ENCODE measurements at regions not wholly inside any gene's neighbourhood (a gene's known extent, or its start where the extent isn't known, plus 50 kb on each side); places are given as distances from the start of the nearest gene placed in this dataset.

DNA sequence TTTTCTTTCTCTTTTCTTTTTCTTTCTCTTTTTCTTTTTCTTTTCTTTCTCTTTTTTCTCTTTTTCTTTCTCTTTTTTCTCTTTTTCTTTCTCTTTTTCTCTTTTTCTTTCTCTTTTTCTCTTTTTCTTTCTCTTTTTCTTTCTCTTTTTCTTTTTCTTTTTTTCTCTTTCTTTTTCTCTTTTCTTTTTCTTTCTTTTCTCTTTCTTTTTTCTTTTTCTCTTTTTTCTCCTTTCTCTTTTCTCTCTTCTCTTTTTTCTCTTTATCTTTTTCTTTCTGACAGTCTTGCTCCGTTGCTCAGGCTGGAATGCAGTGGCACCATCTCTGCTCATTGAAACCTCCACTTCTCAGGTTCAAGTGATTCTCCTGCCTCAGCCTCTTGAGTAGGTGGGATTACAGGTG lies 335.7 kb downstream of the SQOR start:
- no peaks in the 10 kb centered on the region for H3K79me2 ChIP-seq (ENCODE audit: low read length)
- no peak overlapping the region for H3K4me2 ChIP-seq (ENCODE audit: low read depth, low read length)
- no peaks in the 10 kb centered on the region for H3K36me3 ChIP-seq (replicated peaks; ENCODE audit: insufficient read depth, low read length)
- no peaks in the 10 kb centered on the region for H4K20me1 ChIP-seq (ENCODE audit: insufficient read depth, low read length)
- H3K27ac ChIP-seq (ENCODE audit: low read length): no peak overlapping the region
- H2AFZ ChIP-seq (ENCODE audit: low read length): no peak overlapping the region
- H3K9me3 ChIP-seq (replicated peaks; ENCODE audit: insufficient read depth, low read length): no peaks in the 10 kb centered on the region
- no peak overlapping the region for H3K9ac ChIP-seq (ENCODE audit: low read length)
- H3K27me3 ChIP-seq (replicated peaks; ENCODE audit: insufficient read depth, low read length): no peaks in the 10 kb centered on the region
- no peaks in the 10 kb centered on the region for H3K9me2 ChIP-seq (replicated peaks; ENCODE audit: insufficient read depth, low read length)
- H3K4me3 ChIP-seq (ENCODE audit: low read length): no peak overlapping the region
- H3F3A ChIP-seq (ENCODE audit: insufficient read depth, low read length): no peaks in the 10 kb centered on the region
- TF ChIP-seq EZH2 (optimal IDR thresholded peaks at IDR 0.05; ENCODE audit: low read depth, low read length) (no peak), CTCF (IDR thresholded peaks at IDR 0.05; ENCODE audit: low read length) (no peak), EZH2phosphoT487 (IDR thresholded peaks at IDR 0.05; ENCODE audit: low read length) (no peak)
- H3K4me1 ChIP-seq (ENCODE audit: low read length): no peaks in the 10 kb centered on the region
- DNase-seq: no peak

DNA sequence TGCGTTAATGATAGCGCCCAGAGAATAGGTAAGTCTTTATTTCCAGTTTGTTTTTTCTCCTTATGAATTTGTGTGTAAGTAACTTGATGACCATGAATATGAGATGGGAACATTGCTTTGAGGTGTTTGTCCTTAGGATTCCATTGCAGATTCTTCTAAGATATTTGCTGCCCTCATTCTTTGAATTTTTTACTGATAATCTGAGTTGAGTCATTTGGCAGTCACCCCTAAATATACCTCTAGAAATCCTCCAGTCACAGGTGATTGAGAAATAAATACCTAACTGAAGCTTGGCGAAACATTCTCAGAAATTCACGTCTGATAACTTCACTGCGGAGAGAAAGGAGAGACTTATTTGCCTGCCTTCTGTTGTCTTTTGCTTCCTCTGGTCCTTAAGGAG lies 345.5 kb downstream of the SQOR start:
- Histone ChIP-seq H3K9ac (ENCODE audit: low read length) (no peak overlapping the region), H3K79me2 (ENCODE audit: low read length) (no peaks in the 10 kb centered on the region), H3K27ac (ENCODE audit: low read length) (no peak overlapping the region), H3K27me3 (replicated peaks; ENCODE audit: insufficient read depth, low read length) (no peaks in the 10 kb centered on the region), H3K4me2 (ENCODE audit: low read depth, low read length) (no peak overlapping the region), H4K20me1 (ENCODE audit: insufficient read depth, low read length) (no peaks in the 10 kb centered on the region), H3F3A (ENCODE audit: insufficient read depth, low read length) (no peaks in the 10 kb centered on the region), H3K4me3 (ENCODE audit: low read length) (no peak overlapping the region), H3K9me2 (replicated peaks; ENCODE audit: insufficient read depth, low read length) (no peaks in the 10 kb centered on the region), H3K36me3 (replicated peaks; ENCODE audit: insufficient read depth, low read length) (no peaks in the 10 kb centered on the region), H3K4me1 (ENCODE audit: low read length) (no peaks in the 10 kb centered on the region), H3K9me3 (replicated peaks; ENCODE audit: insufficient read depth, low read length) (no peaks in the 10 kb centered on the region), H2AFZ (ENCODE audit: low read length) (no peak overlapping the region)
- no peak for DNase-seq
- TF ChIP-seq EZH2phosphoT487 (IDR thresholded peaks at IDR 0.05; ENCODE audit: low read length) (no peak), EZH2 (optimal IDR thresholded peaks at IDR 0.05; ENCODE audit: low read depth, low read length) (no peak), CTCF (IDR thresholded peaks at IDR 0.05; ENCODE audit: low read length) (no peak)

- Histone ChIP-seq H3K27ac (ENCODE audit: low read length) (no peak overlapping the region), H4K20me1 (ENCODE audit: insufficient read depth, low read length) (no peaks in the 10 kb centered on the region), H3K4me3 (ENCODE audit: low read length) (no peak overlapping the region), H3K9ac (ENCODE audit: low read length) (no peak overlapping the region), H3K9me2 (replicated peaks; ENCODE audit: insufficient read depth, low read length) (no peaks in the 10 kb centered on the region), H3K4me2 (ENCODE audit: low read depth, low read length) (no peak overlapping the region), H3K27me3 (replicated peaks; ENCODE audit: insufficient read depth, low read length) (no peaks in the 10 kb centered on the region), H3F3A (ENCODE audit: insufficient read depth, low read length) (no peaks in the 10 kb centered on the region), H3K9me3 (replicated peaks; ENCODE audit: insufficient read depth, low read length) (no peaks in the 10 kb centered on the region), H3K79me2 (ENCODE audit: low read length) (no peaks in the 10 kb centered on the region), H2AFZ (ENCODE audit: low read length) (no peak overlapping the region), H3K4me1 (ENCODE audit: low read length) (no peaks in the 10 kb centered on the region), H3K36me3 (replicated peaks; ENCODE audit: insufficient read depth, low read length) (no peaks in the 10 kb centered on the region)
- TF ChIP-seq EZH2phosphoT487 (IDR thresholded peaks at IDR 0.05; ENCODE audit: low read length) (no peak), CTCF (IDR thresholded peaks at IDR 0.05; ENCODE audit: low read length) (no peak), EZH2 (optimal IDR thresholded peaks at IDR 0.05; ENCODE audit: low read depth, low read length) (no peak)
- DNase-seq: no peak
Measured at GRCh38 chr15:45981625-45982024, 346.8 kb downstream of the SQOR start.

Measured in MM.1S (cell line).